Right atrium auricular region (tissue), 2 donors: ENCODE measurements at regions not wholly inside any gene's neighbourhood (a gene's known extent, or its start where the extent isn't known, plus 50 kb on each side); places are given as distances from the start of the nearest gene placed in this dataset.

Experiments used
- DNase-seq: peaks from one replicate; pipeline ENCODE4 v3.0.0-alpha.2; 2019; ENCODE audit warnings: low spot score
- H3K27ac ChIP-seq, 2 donors: fragments of 200-600 bp; sonication (generic); 1 replicate in 1 of 2; 2 replicates in 1 of 2; pipeline ENCODE4 v1.5.1; 2016 to 2019
- H3K27me3 ChIP-seq, 2 donors: fragments of 200-600 bp; sonication (generic); one replicate each; pipeline versions ENCODE4 v1.5.1 to v1.6.0; 2017 to 2019
- H3K36me3 ChIP-seq: fragments of 200-600 bp; sonication (generic); one replicate; pipeline ENCODE4 v1.5.1; 2016
- H3K4me1 ChIP-seq, 2 donors: fragments of 200-600 bp; sonication (generic); one replicate each; pipeline versions ENCODE4 v1.5.1 to v1.6.0; 2017 to 2019
- H3K4me3 ChIP-seq, 2 donors: fragments of 200-600 bp; sonication (generic); 1 replicate in 1 of 2; 2 replicates in 1 of 2; pipeline ENCODE4 v1.5.1; 2017 to 2019; ENCODE audit warnings: mild to moderate bottlenecking in 1 of 2, moderate library complexity in 1 of 2
- H3K9me3 ChIP-seq, 2 donors: fragments of 200-600 bp; sonication (generic); one replicate each; pipeline ENCODE4 v1.5.1; 2019
- CTCF ChIP-seq, 2 donors: fragments of 200-600 bp; sonication (generic); IDR thresholded peaks; one replicate each; pipeline ENCODE4 v1.5.1; 2019; ENCODE audit warnings: antibody characterized with exemption in 2 of 2

- peak overlapping the region; percentile 36 to 85 for H3K27ac ChIP-seq
- peaks cover 0 to 21% of the 10 kb centered on the region in 2 donors for H3K4me1 ChIP-seq
- peak in 1 of 2 donors; percentile 24 for TF ChIP-seq CTCF (IDR thresholded peaks at IDR 0.05)
- no peaks in the 10 kb centered on the region for H3K9me3 ChIP-seq
- H3K4me3 ChIP-seq, result peak overlapping the region; percentile 11 to 33
- H3K36me3 ChIP-seq, result no peaks in the 10 kb centered on the region
- no peaks in the 10 kb centered on the region for H3K27me3 ChIP-seq
- DNase-seq, result peak; percentile 72
Observed at GRCh38 chr6:7468382-7469081, 72.9 kb upstream of the DSP start.

- TF ChIP-seq CTCF (IDR thresholded peaks at IDR 0.05), result no peak
- no peak overlapping the region for H3K27ac ChIP-seq
- H3K9me3 ChIP-seq, result no peaks in the 10 kb centered on the region
- H3K36me3 ChIP-seq, result no peaks in the 10 kb centered on the region
- H3K4me1 ChIP-seq, result peaks cover 0 to 21% of the 10 kb centered on the region in 2 donors
- no peak overlapping the region for H3K4me3 ChIP-seq
- no peaks in the 10 kb centered on the region for H3K27me3 ChIP-seq
- DNase-seq, result no peak
Observed at GRCh38 chr6:7469696-7470095, 71.8 kb upstream of the DSP start.

GRCh38 chr6:7471171-7471570 lies 70.3 kb upstream of the DSP start:
- Histone ChIP-seq H3K9me3 (no peaks in the 10 kb centered on the region), H3K36me3 (no peaks in the 10 kb centered on the region), H3K27me3 (no peaks in the 10 kb centered on the region), H3K27ac (no peak overlapping the region), H3K4me1 (peaks cover 0 to 21% of the 10 kb centered on the region in 2 donors), H3K4me3 (no peak overlapping the region)
- TF ChIP-seq CTCF (IDR thresholded peaks at IDR 0.05), result no peak
- DNase-seq, result no peak

- no peaks in the 10 kb centered on the region for H3K4me1 ChIP-seq
- H3K4me3 ChIP-seq, result no peak overlapping the region
- H3K27ac ChIP-seq, result no peak overlapping the region
- H3K36me3 ChIP-seq, result no peaks in the 10 kb centered on the region
- no peaks in the 10 kb centered on the region for H3K9me3 ChIP-seq
- TF ChIP-seq CTCF (IDR thresholded peaks at IDR 0.05), result no peak
- H3K27me3 ChIP-seq, result no peaks in the 10 kb centered on the region
- DNase-seq, result no peak
Observed at GRCh38 chr6:7473805-7474719, 67.4 kb upstream of the DSP start.

- Histone ChIP-seq H3K4me3 (no peak overlapping the region), H3K27ac (no peak overlapping the region), H3K4me1 (no peaks in the 10 kb centered on the region), H3K27me3 (no peaks in the 10 kb centered on the region), H3K9me3 (no peaks in the 10 kb centered on the region), H3K36me3 (no peaks in the 10 kb centered on the region)
- DNase-seq, result no peak
- TF ChIP-seq CTCF (IDR thresholded peaks at IDR 0.05), result no peak
Observed at GRCh38 chr6:7475081-7475480, 66.4 kb upstream of the DSP start.
